PC-3 (cell line): ENCODE measurements at regions not wholly inside any gene's neighbourhood (a gene's known extent, or its start where the extent isn't known, plus 50 kb on each side); places are given as distances from the start of the nearest gene placed in this dataset.

Experiments used
- EZH2 ChIP-seq: fragments of 300-600 bp; sonication (generic); IDR thresholded peaks from one replicate; pipeline ENCODE4 v1.6.1; 2017; ENCODE audit warnings: antibody characterized with exemption, mild to moderate bottlenecking, low read length; ENCODE audit not compliant: unreplicated experiment
- EZH2phosphoT487 ChIP-seq: fragments of 300-600 bp; sonication (generic); IDR thresholded peaks from 2 replicates; pipeline ENCODE4 v1.6.1; 2018; ENCODE audit warnings: mild to moderate bottlenecking, antibody characterized with exemption, low read length, borderline replicate concordance
- TF ChIP-seq, protein P1 (sequence below): fragments of 300-600 bp; sonication (generic); conservative IDR thresholded peaks from 2 replicates; pipeline ENCODE4 v1.5.1; 2017; ENCODE audit warnings: antibody characterized with exemption, low read depth, mild to moderate bottlenecking, low read length

DNA sequence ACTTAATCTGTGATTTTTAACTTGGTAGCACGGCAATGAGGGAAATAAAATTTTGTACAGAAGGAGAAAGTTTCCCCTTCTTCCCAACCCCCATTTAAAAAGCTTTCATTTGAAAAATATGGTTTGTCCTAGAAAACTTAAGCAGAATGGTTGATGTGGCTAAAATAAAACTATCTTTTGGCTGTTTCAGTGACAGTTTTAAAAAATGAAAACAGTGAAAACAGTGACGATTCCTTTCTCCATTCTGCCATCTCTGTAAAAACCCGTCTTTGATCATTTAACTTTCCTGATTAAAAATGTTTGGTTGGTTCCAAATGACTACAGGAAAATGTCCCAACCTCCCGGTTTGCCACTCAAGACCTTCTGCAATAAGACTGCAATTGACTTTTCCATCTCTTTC lies 160.7 kb downstream of the EBLN2 start:
- TF ChIP-seq, protein P1, sequence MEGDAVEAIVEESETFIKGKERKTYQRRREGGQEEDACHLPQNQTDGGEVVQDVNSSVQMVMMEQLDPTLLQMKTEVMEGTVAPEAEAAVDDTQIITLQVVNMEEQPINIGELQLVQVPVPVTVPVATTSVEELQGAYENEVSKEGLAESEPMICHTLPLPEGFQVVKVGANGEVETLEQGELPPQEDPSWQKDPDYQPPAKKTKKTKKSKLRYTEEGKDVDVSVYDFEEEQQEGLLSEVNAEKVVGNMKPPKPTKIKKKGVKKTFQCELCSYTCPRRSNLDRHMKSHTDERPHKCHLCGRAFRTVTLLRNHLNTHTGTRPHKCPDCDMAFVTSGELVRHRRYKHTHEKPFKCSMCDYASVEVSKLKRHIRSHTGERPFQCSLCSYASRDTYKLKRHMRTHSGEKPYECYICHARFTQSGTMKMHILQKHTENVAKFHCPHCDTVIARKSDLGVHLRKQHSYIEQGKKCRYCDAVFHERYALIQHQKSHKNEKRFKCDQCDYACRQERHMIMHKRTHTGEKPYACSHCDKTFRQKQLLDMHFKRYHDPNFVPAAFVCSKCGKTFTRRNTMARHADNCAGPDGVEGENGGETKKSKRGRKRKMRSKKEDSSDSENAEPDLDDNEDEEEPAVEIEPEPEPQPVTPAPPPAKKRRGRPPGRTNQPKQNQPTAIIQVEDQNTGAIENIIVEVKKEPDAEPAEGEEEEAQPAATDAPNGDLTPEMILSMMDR: no peak
- TF ChIP-seq EZH2phosphoT487 (no peak), EZH2 (no peak)
